Ovary (tissue), 7 donors: ENCODE measurements at regions not wholly inside any gene's neighbourhood (a gene's known extent, or its start where the extent isn't known, plus 50 kb on each side); places are given as distances from the start of the nearest gene placed in this dataset.

Experiments
- DNase-seq, 5 donors: peaks; one replicate each; pipeline ENCODE4 v3.0.0-alpha.2; 2019 to 2020
- H3K27ac ChIP-seq, 2 donors: fragments of 200-600 bp; one replicate each; pipeline versions ENCODE4 v1.5.1 to v1.8.0; 2019 to 2022
- H3K27me3 ChIP-seq: fragments of 200-600 bp; one replicate; pipeline ENCODE4 v1.8.0; 2022
- H3K36me3 ChIP-seq: fragments of 200-600 bp; sonication (generic); one replicate; pipeline ENCODE4 v1.5.1; 2019
- H3K4me1 ChIP-seq: one replicate; pipeline ENCODE4 v1.8.1; 2013; ENCODE audit warnings: mild to moderate bottlenecking, moderate library complexity; ENCODE audit not compliant: insufficient read depth
- H3K4me3 ChIP-seq: fragments of 200-600 bp; sonication (generic); one replicate; pipeline ENCODE4 v1.5.1; 2017
- H3K9me3 ChIP-seq, 2 donors: fragments of 200-600 bp in 1 of 2; sonication (generic) in 1 of 2; one replicate each; pipeline versions ENCODE4 v1.5.1 to v1.8.1; 2013 to 2019; ENCODE audit warnings: mild to moderate bottlenecking in 1 of 2, moderate library complexity in 1 of 2
- CTCF ChIP-seq, 3 donors: fragments of 450-650 bp in 2 of 3; fragments of 200-600 bp in 1 of 3; IDR thresholded peaks; one replicate each; pipeline versions ENCODE4 v1.5.1 to v1.8.0; 2016 to 2022; ENCODE audit warnings: antibody characterized with exemption in 3 of 3, mild to moderate bottlenecking in 1 of 3
- EP300 ChIP-seq: sonication (generic); formaldehyde crosslinking; IDR thresholded peaks from one replicate; pipeline ENCODE4 v1.6.1; 2017; ENCODE audit warnings: antibody characterized with exemption
- POLR2A ChIP-seq: fragments of 450-650 bp; IDR thresholded peaks from one replicate; pipeline ENCODE4 v1.6.1; 2017; ENCODE audit warnings: antibody characterized with exemption, mild to moderate bottlenecking, moderate library complexity
- WGBS, 3 donors: extraction: QIAGEN DNeasy Blood & Tissue Kit in 1 of 3; methylation state at CpG; one replicate each; pipeline versions ENCODE4 v1.1.5 to v1.1.7; 2013 to 2017; 5-methylcytosine and 5-hydroxymethylcytosine counted together
- intact Hi-C, 4 donors: fragments of 100-400 bp; cut with DNase I; formaldehyde crosslinking; loops; one replicate each; pipeline versions ENCODE4 v1.11.0 to v1.15.1; 2022 to 2023
- donor health status: DM: no; HTN: no; CAD: no; lungs with moderate emphysema.
- donor health status: DM: no; HTN: no; CAD: no.
- donor health status: Bipolar disorder and iron deficiency.
- donor health status: DM: no; HTN: no; CAD: no.
- donor health status: DM: yes; HTN: yes; CAD: no.

DNA sequence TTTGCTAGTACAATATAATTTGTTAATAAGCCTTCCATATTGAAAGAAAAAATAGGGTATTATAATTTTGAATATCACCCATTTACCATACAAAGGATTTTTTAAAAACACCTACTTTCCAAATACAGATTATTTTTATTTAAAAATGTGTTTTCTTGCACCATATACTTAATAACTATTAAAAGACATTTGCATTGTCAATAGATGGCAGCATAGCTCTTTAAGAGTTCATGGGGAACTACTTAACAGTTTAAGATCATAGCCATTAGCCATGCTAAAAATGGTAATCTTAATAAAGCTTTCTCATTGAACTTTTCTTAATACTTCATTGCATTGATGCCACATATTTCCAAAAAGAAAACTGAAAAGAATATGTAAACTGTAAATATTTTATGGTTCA is 1995.9 kb downstream of the C4orf33 start:
- Histone ChIP-seq H3K9me3 (no peaks in the 10 kb centered on the region), H3K27me3 (no peaks in the 10 kb centered on the region), H3K4me3 (no peak overlapping the region), H3K36me3 (no peaks in the 10 kb centered on the region), H3K4me1 (no peaks in the 10 kb centered on the region), H3K27ac (no peak overlapping the region)
- DNase-seq, result no peak
- no peak for TF ChIP-seq POLR2A
- TF ChIP-seq CTCF (IDR thresholded peaks at IDR 0.05), result no peak
- no peak for TF ChIP-seq EP300
- intact Hi-C loops, result no loop called here

- Histone ChIP-seq H3K9me3 (no peaks in the 10 kb centered on the region), H3K4me3 (no peak overlapping the region), H3K27ac (no peak overlapping the region), H3K36me3 (no peaks in the 10 kb centered on the region), H3K4me1 (no peaks in the 10 kb centered on the region), H3K27me3 (no peaks in the 10 kb centered on the region)
- 80 to 86% (median 84%) methylated on average over 2 of the region's 2 CpGs for WGBS, 3 donors
- TF ChIP-seq CTCF (IDR thresholded peaks at IDR 0.05) (no peak), EP300 (no peak), POLR2A (no peak)
- no peak for DNase-seq
- intact Hi-C loops, result no loop called here
These were observed 1997.4 kb downstream of the C4orf33 start for GRCh38 chr4:131093303-131093702.

DNA sequence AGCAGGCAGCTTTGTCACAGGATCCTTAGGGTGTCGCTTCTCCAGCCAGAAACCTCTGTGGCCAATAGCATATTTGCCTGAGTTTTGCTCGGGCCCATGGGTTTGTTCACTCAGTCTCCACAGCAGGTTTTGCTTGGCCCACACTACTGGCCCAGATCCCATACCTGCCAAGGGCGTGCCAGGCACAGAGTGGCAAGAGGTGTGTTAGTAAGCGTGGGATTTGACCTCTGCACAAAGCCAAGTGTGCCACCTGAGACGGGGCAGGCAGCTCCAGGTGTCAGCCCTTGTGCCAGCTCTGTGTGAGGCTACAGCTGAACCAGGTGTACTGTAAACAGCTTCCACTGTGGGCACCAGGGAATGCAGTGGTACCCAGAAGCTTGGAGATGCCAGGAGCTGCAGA is 2003.0 kb downstream of the C4orf33 start:
- 88 to 92% (median 91%) methylated on average over 5 of the region's 5 CpGs for WGBS, 3 donors
- no peak overlapping the region for H3K27ac ChIP-seq
- TF ChIP-seq EP300 (no peak), POLR2A (no peak), CTCF (IDR thresholded peaks at IDR 0.05) (no peak)
- H3K4me3 ChIP-seq, result no peak overlapping the region
- peaks cover 0 to 3% of the 10 kb centered on the region in 2 donors for H3K9me3 ChIP-seq
- H3K36me3 ChIP-seq, result no peaks in the 10 kb centered on the region
- intact Hi-C loops, result no loop called here
- H3K27me3 ChIP-seq, result no peaks in the 10 kb centered on the region
- no peak for DNase-seq
- no peaks in the 10 kb centered on the region for H3K4me1 ChIP-seq

- H3K9me3 ChIP-seq, result no peaks in the 10 kb centered on the region
- TF ChIP-seq EP300 (no peak), POLR2A (no peak), CTCF (IDR thresholded peaks at IDR 0.05) (no peak)
- H3K4me3 ChIP-seq, result no peak overlapping the region
- no peaks in the 10 kb centered on the region for H3K4me1 ChIP-seq
- intact Hi-C loops, result no loop called here
- no peaks in the 10 kb centered on the region for H3K36me3 ChIP-seq
- H3K27ac ChIP-seq, result no peak overlapping the region
- no peaks in the 10 kb centered on the region for H3K27me3 ChIP-seq
- WGBS, 3 donors, result 86 to 93% (median 89%) methylated on average over 3 of the region's 3 CpGs
- no peak for DNase-seq
These were observed 2017.3 kb downstream of the C4orf33 start for GRCh38 chr4:131113273-131113672.

- H3K27ac ChIP-seq, result no peak overlapping the region
- WGBS, 3 donors, result 72 to 81% (median 76%) methylated on average over 2 of the region's 2 CpGs
These were observed 2017.8 kb downstream of the C4orf33 start for GRCh38 chr4:131113704-131114103.

More at GRCh38 chr4:131113704-131114103, 2017.8 kb downstream of the C4orf33 start:
- no peak overlapping the region for H3K4me3 ChIP-seq
- no peaks in the 10 kb centered on the region for H3K9me3 ChIP-seq
- no peak for DNase-seq
- no peaks in the 10 kb centered on the region for H3K4me1 ChIP-seq
- no peaks in the 10 kb centered on the region for H3K36me3 ChIP-seq
- intact Hi-C loops, result no loop called here
- TF ChIP-seq CTCF (IDR thresholded peaks at IDR 0.05), result no peak
- no peak for TF ChIP-seq POLR2A
- no peak for TF ChIP-seq EP300
- no peaks in the 10 kb centered on the region for H3K27me3 ChIP-seq
